Osteoblast (primary cell): ENCODE measurements at regions not wholly inside any gene's neighbourhood (a gene's known extent, or its start where the extent isn't known, plus 50 kb on each side); places are given as distances from the start of the nearest gene placed in this dataset.

Experiments used
- DNase-seq: peaks from one replicate; pipeline ENCODE4 v3.0.0; 2011; ENCODE audit warnings: low spot score, mixed read lengths; ENCODE audit not compliant: insufficient read length; ENCODE audit errors: missing footprints
- H2AFZ ChIP-seq: 2 replicates; pipeline ENCODE4 v1.6.0; 2011; ENCODE audit warnings: mild to moderate bottlenecking, low read length
- H3K27ac ChIP-seq: 2 replicates; pipeline ENCODE4 v1.5.1; 2011; ENCODE audit warnings: mild to moderate bottlenecking, low read depth, low read length, moderate library complexity
- H3K27me3 ChIP-seq: 2 replicates; pipeline ENCODE4 v1.6.0; 2012; ENCODE audit warnings: mild to moderate bottlenecking, control low read depth, inconsistent platforms, low read length, moderate library complexity; ENCODE audit not compliant: insufficient read depth
- H3K36me3 ChIP-seq: 2 replicates; pipeline ENCODE4 v1.5.1; 2011; ENCODE audit warnings: mild to moderate bottlenecking, low read length, control low read depth, moderate library complexity; ENCODE audit not compliant: insufficient read depth
- H3K4me1 ChIP-seq: 2 replicates; pipeline ENCODE4 v1.5.1; 2011; ENCODE audit warnings: mild to moderate bottlenecking, low read length, control low read depth, moderate library complexity; ENCODE audit not compliant: insufficient read depth
- H3K4me2 ChIP-seq: 2 replicates; pipeline ENCODE4 v1.6.0; 2011; ENCODE audit warnings: mild to moderate bottlenecking, low read length; ENCODE audit not compliant: insufficient read depth
- H3K4me3 ChIP-seq: fragments of 200-600 bp; sonication (generic); 3 replicates; pipeline ENCODE4 v1.5.1; 2012; ENCODE audit warnings: mild to moderate bottlenecking, low read length, inconsistent platforms; ENCODE audit not compliant: insufficient read depth
- H3K79me2 ChIP-seq: 2 replicates; pipeline ENCODE4 v1.6.0; 2012; ENCODE audit warnings: mild to moderate bottlenecking, low read length, control low read depth, inconsistent platforms; ENCODE audit not compliant: insufficient read depth
- H3K9me3 ChIP-seq: 2 replicates; pipeline ENCODE4 v1.5.1; 2011; ENCODE audit warnings: low read depth, low read length, control low read depth
- H4K20me1 ChIP-seq: 2 replicates; pipeline ENCODE4 v1.6.0; 2012; ENCODE audit warnings: mild to moderate bottlenecking, low read length, control low read depth; ENCODE audit not compliant: insufficient read depth
- CTCF ChIP-seq: IDR thresholded peaks from 2 replicates; pipeline ENCODE4 v1.5.1; 2011; ENCODE audit warnings: mild to moderate bottlenecking, low read depth, low read length, moderate library complexity; ENCODE audit errors: extremely low read depth

- H2AFZ ChIP-seq, result no peak overlapping the region
- DNase-seq, result no peak
- no peaks in the 10 kb centered on the region for H3K79me2 ChIP-seq
- H3K27ac ChIP-seq, result no peak overlapping the region
- H3K4me3 ChIP-seq, result no peak overlapping the region
- H3K27me3 ChIP-seq, result no peaks in the 10 kb centered on the region
- TF ChIP-seq CTCF, result no peak
- H3K36me3 ChIP-seq, result no peaks in the 10 kb centered on the region
- no peak overlapping the region for H3K4me2 ChIP-seq
- no peaks in the 10 kb centered on the region for H3K9me3 ChIP-seq
- H3K4me1 ChIP-seq, result no peaks in the 10 kb centered on the region
- no peaks in the 10 kb centered on the region for H4K20me1 ChIP-seq
Measured at GRCh38 chr12:67922245-67922644, 67.0 kb upstream of the IFNG-AS1 start.

GRCh38 chr12:67925077-67925476, 64.2 kb upstream of the IFNG-AS1 start:
- no peak for TF ChIP-seq CTCF
- no peak for DNase-seq
- no peak overlapping the region for H3K4me3 ChIP-seq
- no peaks in the 10 kb centered on the region for H3K79me2 ChIP-seq
- H3K36me3 ChIP-seq, result no peaks in the 10 kb centered on the region
- no peaks in the 10 kb centered on the region for H3K27me3 ChIP-seq
- no peak overlapping the region for H3K27ac ChIP-seq
- no peaks in the 10 kb centered on the region for H3K9me3 ChIP-seq
- no peak overlapping the region for H3K4me2 ChIP-seq
- no peak overlapping the region for H2AFZ ChIP-seq
- H4K20me1 ChIP-seq, result no peaks in the 10 kb centered on the region
- H3K4me1 ChIP-seq, result no peaks in the 10 kb centered on the region

GRCh38 chr12:67925552-67925951, 63.7 kb upstream of the IFNG-AS1 start:
- DNase-seq, result no peak
- Histone ChIP-seq H3K4me3 (no peak overlapping the region), H3K4me2 (no peak overlapping the region), H4K20me1 (no peaks in the 10 kb centered on the region), H3K4me1 (no peaks in the 10 kb centered on the region), H3K79me2 (no peaks in the 10 kb centered on the region), H3K9me3 (no peaks in the 10 kb centered on the region), H2AFZ (no peak overlapping the region), H3K27me3 (no peaks in the 10 kb centered on the region), H3K36me3 (no peaks in the 10 kb centered on the region), H3K27ac (no peak overlapping the region)
- TF ChIP-seq CTCF, result no peak

GRCh38 chr12:67926063-67926462, 63.2 kb upstream of the IFNG-AS1 start:
- Histone ChIP-seq H3K36me3 (no peaks in the 10 kb centered on the region), H2AFZ (no peak overlapping the region), H3K4me3 (no peak overlapping the region), H3K9me3 (no peaks in the 10 kb centered on the region), H3K27me3 (no peaks in the 10 kb centered on the region), H4K20me1 (no peaks in the 10 kb centered on the region), H3K4me1 (no peaks in the 10 kb centered on the region), H3K4me2 (no peak overlapping the region), H3K27ac (no peak overlapping the region), H3K79me2 (no peaks in the 10 kb centered on the region)
- no peak for TF ChIP-seq CTCF
- no peak for DNase-seq
